ENCODE measurements at regions not wholly inside any gene's neighbourhood (a gene's known extent, or its start where the extent isn't known, plus 50 kb on each side); places are given as distances from the start of the nearest gene placed in this dataset.

GRCh38 chr4:11532138-11532537 lies 103.4 kb upstream of the HS3ST1 start:
- TF ChIP-seq POLR2A (IDR thresholded peaks at IDR 0.05) (no peak), CTCF (IDR thresholded peaks at IDR 0.05) (no peak), POLR2AphosphoS5 (IDR thresholded peaks at IDR 0.05) (no peak)
